ENCODE measurements at regions not wholly inside any gene's neighbourhood (a gene's known extent, or its start where the extent isn't known, plus 50 kb on each side); places are given as distances from the start of the nearest gene placed in this dataset.

GRCh38 chr1:19559641-19560040, 74.3 kb upstream of the CAPZB start (continued):
- TF ChIP-seq ERG (CRISPR knock-in tag; IDR thresholded peaks at IDR 0.05) (no peak), FOXP1 (CRISPR knock-in tag; IDR thresholded peaks at IDR 0.05; ENCODE audit: borderline replicate concordance) (no peak), ZMAT4 (CRISPR knock-in tag; IDR thresholded peaks at IDR 0.05) (no peak)

- CTCF ChIA-PET: interaction anchor here (1.0 to 1.4 kb wide), 2 partner anchors 24 to 93 kb away, joined by 3 to 6 read pairs; no protein-coding TSS in a partner anchor
Measured at GRCh38 chr1:19557609-19558051, 72.3 kb upstream of the CAPZB start.

More at GRCh38 chr1:19557609-19558051, 72.3 kb upstream of the CAPZB start:
- Mint-ChIP-seq H3K4me3 (no peak overlapping the region), H3K4me1 (no peaks in the 10 kb centered on the region), H3K27me3 (ENCODE audit: low read depth) (peaks cover 13% of the 10 kb centered on the region), H3K36me3 (0 out of 2 replicates have a peak, but pooled peaks cover under 1% of the 10 kb centered on the region), H3K27ac (no peak overlapping the region), H3K9me3 (peaks cover 9% of the 10 kb centered on the region)
- DNase-seq (ENCODE audit: low spot score) (no peak), ATAC-seq (no peak)
- no peak for TF ChIP-seq ESRRA (CRISPR knock-in tag; IDR thresholded peaks at IDR 0.05; ENCODE audit: borderline replicate concordance)
- TF ChIP-seq ATF2 (CRISPR knock-in tag; IDR thresholded peaks at IDR 0.05; ENCODE audit: borderline replicate concordance, low read depth): no peak
- TF ChIP-seq SP1 (CRISPR knock-in tag; conservative IDR thresholded peaks at IDR 0.05): no peak
- TF ChIP-seq PRRX2 (CRISPR knock-in tag; IDR thresholded peaks at IDR 0.05): no peak
- no peak for TF ChIP-seq JAZF1 (CRISPR knock-in tag; IDR thresholded peaks at IDR 0.05)
- no peak for TF ChIP-seq AFF4 (CRISPR knock-in tag; IDR thresholded peaks at IDR 0.05; ENCODE audit: borderline replicate concordance)
- TF ChIP-seq SMAD3 (CRISPR knock-in tag; IDR thresholded peaks at IDR 0.05; ENCODE audit: borderline replicate concordance): no peak
- no peak for TF ChIP-seq IRF1 (CRISPR knock-in tag; IDR thresholded peaks at IDR 0.05)
- TF ChIP-seq PRDM15 (CRISPR knock-in tag; IDR thresholded peaks at IDR 0.05): no peak
- POLR2A ChIA-PET: interaction anchor here (0.7 kb wide), 1 partner anchor 72 kb away, joined by 3 read pairs; no protein-coding TSS in a partner anchor
